SKM-1 treated with dmso at 0.1 percent for 144 hours (cell line): ENCODE measurements at regions not wholly inside any gene's neighbourhood (a gene's known extent, or its start where the extent isn't known, plus 50 kb on each side); places are given as distances from the start of the nearest gene placed in this dataset.

Experiments
- DNase-seq: peaks from one replicate; lab custom pipeline; 2025; ENCODE audit not compliant: unreplicated experiment; lab: John Stamatoyannopoulos, UW

GRCh38 chr20:22470620-22471026, 113.7 kb downstream of the FOXA2 start:
- DNase-seq: no peak

GRCh38 chr20:22466447-22467171, 117.8 kb downstream of the FOXA2 start:
- DNase-seq: no peak

GRCh38 chr20:22465622-22466446, 118.5 kb downstream of the FOXA2 start:
- DNase-seq: no peak

GRCh38 chr20:22464312-22465003, 119.9 kb downstream of the FOXA2 start:
- no peak for DNase-seq

GRCh38 chr20:22462975-22463914, 121.1 kb downstream of the FOXA2 start:
- DNase-seq: no peak

- DNase-seq: no peak
Observed at GRCh38 chr20:22460803-22461202, 123.6 kb downstream of the FOXA2 start.

GRCh38 chr20:22460231-22460630, 124.1 kb downstream of the FOXA2 start:
- no peak for DNase-seq

- DNase-seq: no peak
Observed at GRCh38 chr20:22459754-22460153, 124.6 kb downstream of the FOXA2 start.

- DNase-seq: no peak
Observed at GRCh38 chr20:22456109-22456508, 128.3 kb downstream of the FOXA2 start.

- DNase-seq: no peak
Observed at GRCh38 chr20:22455259-22455658, 129.1 kb downstream of the FOXA2 start.

- no peak for DNase-seq
Observed at GRCh38 chr20:22453244-22454080, 130.9 kb downstream of the FOXA2 start.

- DNase-seq: no peak
Observed at GRCh38 chr20:22452442-22453011, 131.8 kb downstream of the FOXA2 start.

GRCh38 chr20:22450537-22450936, 133.8 kb downstream of the FOXA2 start:
- DNase-seq: no peak

GRCh38 chr20:22449188-22449973, 135.0 kb downstream of the FOXA2 start:
- DNase-seq: no peak

- DNase-seq: no peak
Observed at GRCh38 chr20:22447447-22447778, 137.0 kb downstream of the FOXA2 start.

GRCh38 chr20:22446613-22447446, 137.5 kb downstream of the FOXA2 start:
- DNase-seq: no peak

- DNase-seq: no peak
Observed at GRCh38 chr20:22442318-22442717, 142.1 kb downstream of the FOXA2 start.

GRCh38 chr20:22438926-22439325, 145.4 kb downstream of the FOXA2 start:
- no peak for DNase-seq
